RPMI7951 (cell line): ENCODE measurements at regions not wholly inside any gene's neighbourhood (a gene's known extent, or its start where the extent isn't known, plus 50 kb on each side); places are given as distances from the start of the nearest gene placed in this dataset.
"Not testable (repeated sequence)": the region's sequence is repeated elsewhere in the genome, so short reads cannot be mapped to it uniquely, and the experiment has no call there.

Experiments used
- DNase-seq: peaks from one replicate; pipeline ENCODE4 v3.0.0-alpha.2; 2012; ENCODE audit warnings: low read depth

- DNase-seq = no peak
Measured at GRCh38 chr2:203585516-203585915, 50.4 kb upstream of the RAPH1 start.

DNA sequence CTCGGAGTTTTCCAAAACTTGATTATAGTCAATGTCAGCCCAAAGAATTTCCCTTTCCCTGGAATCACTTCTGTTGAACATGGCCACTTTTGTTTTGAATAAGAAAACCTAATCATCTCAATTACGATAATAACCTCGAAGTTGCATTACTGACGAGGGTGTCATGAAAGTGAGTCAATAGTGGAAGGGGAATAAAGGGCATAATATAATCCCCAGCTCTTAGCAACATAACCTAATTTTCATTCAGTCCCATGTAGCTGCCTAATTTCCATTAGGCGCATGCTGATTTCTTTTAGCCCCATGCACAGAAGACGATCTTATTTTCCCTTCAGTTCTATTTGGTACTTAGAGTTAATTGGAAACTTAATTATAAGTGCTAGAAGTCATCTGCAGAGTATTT is 51.1 kb upstream of the RAPH1 start:
- no peak for DNase-seq

DNA sequence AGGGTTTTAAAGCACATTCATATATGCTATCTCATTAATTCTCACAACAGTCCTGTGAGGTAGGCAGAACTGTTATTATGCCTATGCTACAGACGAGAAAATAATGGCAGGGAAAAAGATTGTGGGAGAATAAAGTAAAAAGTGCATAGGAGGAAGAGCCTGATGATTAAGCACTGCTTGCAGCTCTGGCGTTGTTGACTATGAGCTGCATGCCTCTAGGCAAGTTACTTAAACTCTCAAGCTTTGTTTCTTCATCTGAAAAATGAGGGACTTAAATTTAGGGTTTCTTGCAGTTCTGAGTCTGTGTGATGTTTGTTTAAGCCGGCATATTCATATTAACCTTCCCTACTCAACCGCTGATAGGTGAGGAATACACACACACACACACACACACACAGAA is 51.6 kb upstream of the RAPH1 start:
- DNase-seq = peak; percentile 41

- no peak for DNase-seq
Measured at GRCh38 chr2:203590496-203590895, 55.4 kb upstream of the RAPH1 start.

DNA sequence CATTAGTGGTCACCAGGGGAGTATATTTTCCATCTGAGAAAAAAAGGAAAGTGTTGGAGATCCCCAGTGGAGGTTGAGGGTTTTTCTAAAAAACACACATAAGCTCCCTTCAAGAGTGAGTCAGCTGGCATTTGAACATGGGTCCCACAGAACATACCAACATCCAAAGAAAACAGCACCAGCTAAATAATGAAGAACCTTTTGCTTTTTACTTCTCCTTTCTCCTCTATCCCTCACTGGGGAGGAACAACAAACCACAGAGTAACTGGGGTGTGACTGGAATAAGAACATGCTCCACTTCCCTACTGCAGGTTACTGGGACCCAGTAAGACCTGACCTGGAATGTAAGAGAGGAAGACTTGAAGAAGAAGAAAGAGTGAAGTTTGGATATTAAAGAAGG is 56.5 kb upstream of the RAPH1 start:
- no peak for DNase-seq

- no peak for DNase-seq
Measured at GRCh38 chr2:203592470-203592869, 57.4 kb upstream of the RAPH1 start.

DNA sequence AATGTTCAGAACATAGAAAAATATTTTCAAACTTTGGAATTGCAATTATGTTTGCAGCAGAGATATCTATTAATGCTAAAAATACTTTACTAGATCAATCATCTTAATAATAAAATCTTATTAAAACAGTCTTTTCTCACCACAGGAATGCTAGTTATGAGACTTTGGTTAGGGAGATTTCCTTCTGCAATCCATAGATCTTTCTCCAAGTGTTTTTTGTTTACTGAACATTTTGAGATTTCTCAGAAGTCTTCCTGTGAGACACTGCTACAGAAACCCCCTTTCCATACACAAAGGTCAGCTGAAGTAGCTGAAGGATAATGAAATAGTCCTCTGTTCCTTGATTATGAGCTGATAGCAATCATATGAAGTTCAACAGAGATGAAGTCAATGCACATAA is 59.4 kb upstream of the RAPH1 start:
- DNase-seq = no peak

DNA sequence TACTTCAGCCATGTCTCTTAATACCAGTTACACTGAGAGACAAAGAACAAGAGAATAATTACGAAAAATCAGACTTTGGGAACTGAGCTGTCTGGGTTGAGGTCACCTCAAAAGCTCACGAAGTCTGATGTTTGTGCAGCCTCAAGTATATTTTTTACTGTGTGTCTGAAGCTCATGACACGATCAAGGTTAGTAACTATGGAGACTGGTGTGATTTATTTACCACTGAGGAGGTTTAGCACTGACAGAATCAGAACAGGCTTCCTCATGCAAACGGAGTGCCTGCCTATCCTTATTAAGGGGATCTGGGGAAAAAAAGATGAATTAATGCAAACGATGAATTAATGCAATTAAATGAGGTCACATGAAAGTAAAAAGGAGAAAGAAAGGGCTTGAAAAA is 61.1 kb upstream of the RAPH1 start:
- no peak for DNase-seq

DNA sequence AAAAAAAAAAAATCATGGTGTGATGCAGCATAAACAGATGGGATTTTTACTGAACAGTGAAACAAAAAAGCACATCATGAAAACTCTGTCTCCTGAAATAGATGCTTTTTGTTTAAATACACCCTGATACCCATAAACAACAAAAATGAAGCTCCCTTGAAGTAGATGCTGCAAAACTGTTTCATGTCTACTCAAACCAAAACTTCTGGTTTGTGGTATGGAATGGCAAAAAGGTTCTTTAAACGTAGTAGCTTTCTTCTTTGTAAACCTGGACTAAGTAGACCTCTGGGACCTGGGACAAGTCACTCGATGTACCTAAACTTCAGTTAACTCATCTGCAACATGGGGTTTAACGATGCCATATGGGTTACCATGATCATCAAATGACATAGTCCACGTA is 64.4 kb upstream of the RAPH1 start:
- DNase-seq = no peak

DNA sequence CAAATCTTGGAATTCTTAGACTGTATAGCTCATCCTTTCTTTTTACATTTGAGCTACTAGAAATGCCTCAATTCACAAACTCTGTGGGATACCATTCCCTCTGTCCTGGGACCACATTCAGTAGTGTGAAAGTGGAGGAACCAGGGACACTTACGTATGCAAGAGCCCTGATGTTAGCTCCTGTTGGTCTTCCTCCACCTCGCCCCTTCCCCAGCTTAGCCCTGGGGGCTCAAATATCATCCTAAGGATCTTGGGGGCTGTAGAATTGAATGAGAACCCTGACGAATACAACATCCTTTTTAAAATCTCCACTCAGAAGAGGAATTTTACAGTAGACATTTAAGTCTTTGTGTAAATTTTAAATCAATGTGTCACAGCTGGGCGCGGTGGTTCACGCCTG is 65.2 kb upstream of the RAPH1 start:
- no peak for DNase-seq

GRCh38 chr2:203603456-203604389 is 68.6 kb upstream of the RAPH1 start:
- no peak for DNase-seq

DNA sequence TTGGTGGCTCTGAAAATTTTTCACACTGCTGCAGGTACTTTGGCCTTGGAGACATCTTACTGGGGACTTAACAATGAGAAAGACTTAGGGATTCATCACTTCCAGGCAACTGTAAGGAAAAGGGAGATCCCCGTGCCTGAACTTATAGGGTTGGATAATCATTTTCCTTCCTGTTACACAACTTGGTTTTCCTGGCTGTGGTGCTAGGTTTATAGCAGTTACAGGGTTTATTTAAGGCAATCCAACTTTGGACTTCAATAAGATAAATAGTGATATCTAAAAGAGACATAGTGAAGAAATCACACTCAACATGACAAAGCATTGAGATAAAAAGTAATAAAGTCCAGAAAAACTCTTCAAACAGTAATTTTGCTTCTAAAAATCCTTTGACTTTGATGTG is 70.2 kb upstream of the RAPH1 start:
- no peak for DNase-seq

GRCh38 chr2:203606051-203606450 is 71.0 kb upstream of the RAPH1 start:
- DNase-seq = no peak

DNA sequence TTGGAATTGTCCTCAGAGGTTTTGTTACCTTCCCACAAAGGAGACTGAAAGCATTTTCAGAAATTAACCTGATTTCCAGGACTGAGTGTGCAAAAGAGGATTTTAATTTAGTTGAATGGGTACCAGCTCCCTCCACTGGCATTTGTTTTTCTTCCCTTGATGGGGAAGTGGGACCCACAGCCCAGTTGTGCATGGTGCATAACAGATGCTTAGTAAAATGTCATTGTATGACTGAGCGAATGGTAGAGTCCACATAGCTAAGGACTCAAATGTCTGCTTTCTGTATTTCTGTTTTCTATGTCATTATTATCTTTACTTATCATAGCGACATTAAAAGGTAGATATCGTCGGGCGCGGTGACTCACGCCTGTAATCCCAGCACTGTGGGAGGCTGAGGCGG is 75.5 kb upstream of the RAPH1 start:
- no peak for DNase-seq

GRCh38 chr2:203612246-203612645 is 77.1 kb upstream of the RAPH1 start:
- no peak for DNase-seq

DNA sequence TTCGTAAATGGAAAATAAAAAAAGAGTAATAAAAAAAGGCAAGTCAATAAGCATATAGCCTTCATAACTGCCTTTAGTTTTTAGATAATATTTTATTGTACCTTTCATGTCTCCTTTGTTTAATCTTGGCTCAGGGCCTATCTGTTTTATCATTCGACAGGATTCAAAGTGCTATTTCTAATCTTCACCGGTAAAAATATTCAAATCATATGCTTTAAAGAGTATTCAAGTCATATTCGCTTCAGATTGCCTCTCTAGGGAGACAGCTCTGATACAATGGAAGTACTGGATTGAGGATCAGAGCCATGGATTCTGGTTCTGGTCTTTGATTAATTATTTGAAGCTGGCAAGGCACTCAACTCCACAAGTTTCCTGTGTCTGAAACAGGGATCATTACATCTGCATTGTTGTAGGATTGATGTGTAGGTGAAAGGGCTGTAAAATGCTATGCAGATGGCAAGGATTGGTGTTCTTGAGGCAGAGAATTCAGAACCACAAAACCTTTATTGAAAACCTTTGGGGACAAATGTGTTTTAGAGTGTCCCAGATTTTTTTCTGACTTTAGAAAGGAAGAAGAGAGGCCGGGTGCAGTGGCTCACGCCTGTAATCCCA is 84.3 kb upstream of the RAPH1 start:
- DNase-seq = no peak

- DNase-seq = no peak
Measured at GRCh38 chr2:203621981-203622515, 84.4 kb upstream of the CD28 start.

GRCh38 chr2:203623096-203623495 is 83.3 kb upstream of the CD28 start:
- DNase-seq = peak; percentile 85

DNA sequence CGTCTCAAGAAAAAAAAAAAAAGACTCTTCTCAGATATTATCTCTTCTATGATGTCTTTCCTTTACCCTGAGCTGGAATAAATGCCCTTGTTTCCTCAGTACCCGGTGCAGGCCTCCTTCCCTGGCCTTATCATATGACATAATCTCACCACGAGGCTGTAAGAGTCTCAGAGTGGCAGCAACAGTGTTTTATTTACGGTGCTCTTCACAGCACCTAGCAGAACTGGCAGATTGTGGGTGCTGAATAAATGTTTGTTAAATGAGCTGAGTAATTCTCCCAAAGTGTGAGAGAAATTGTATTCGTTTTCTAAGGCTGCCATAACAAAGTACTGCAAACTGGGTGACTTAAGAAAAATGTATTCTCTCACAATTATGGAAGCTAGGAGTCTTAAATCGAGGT is 82.8 kb upstream of the CD28 start:
- DNase-seq = peak; percentile 42

DNA sequence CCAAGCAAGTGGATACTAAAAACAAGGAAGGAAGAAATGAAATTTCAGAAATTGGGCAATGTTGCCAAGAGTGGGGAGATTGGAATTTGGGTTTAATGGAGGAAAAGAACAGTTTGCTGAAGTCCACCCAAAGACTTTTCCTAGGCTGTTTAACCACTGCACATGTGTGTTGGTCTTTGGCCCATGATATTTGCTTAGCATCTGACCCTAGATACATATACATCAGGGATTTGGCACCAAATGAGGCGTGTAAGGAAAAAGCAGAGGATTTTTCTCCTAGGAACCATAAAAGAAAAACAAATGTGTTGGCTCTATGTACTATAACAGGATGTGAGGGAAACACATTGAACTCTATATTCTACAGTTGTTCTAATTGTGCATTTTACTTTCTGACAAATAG is 80.7 kb upstream of the CD28 start:
- DNase-seq = no peak

DNA sequence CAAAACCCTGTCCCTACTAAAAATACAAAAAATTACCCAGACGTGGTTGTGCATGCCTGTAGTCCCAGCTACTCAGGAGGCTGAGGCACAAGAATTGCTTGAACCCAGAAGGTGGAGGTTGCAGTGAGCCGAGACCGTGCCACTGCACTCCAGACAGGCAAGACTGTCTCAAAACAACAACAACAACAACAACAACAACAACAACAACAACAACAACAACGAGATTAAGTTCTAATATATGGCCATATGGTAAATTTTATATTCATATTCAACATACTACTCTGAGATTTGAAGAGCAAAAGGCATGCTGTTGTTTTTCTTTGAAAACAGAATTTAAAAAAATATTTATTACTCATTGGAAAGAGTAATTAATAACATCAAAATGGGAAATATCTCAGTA is 80.2 kb upstream of the CD28 start:
- not testable (repeated sequence) for DNase-seq

DNA sequence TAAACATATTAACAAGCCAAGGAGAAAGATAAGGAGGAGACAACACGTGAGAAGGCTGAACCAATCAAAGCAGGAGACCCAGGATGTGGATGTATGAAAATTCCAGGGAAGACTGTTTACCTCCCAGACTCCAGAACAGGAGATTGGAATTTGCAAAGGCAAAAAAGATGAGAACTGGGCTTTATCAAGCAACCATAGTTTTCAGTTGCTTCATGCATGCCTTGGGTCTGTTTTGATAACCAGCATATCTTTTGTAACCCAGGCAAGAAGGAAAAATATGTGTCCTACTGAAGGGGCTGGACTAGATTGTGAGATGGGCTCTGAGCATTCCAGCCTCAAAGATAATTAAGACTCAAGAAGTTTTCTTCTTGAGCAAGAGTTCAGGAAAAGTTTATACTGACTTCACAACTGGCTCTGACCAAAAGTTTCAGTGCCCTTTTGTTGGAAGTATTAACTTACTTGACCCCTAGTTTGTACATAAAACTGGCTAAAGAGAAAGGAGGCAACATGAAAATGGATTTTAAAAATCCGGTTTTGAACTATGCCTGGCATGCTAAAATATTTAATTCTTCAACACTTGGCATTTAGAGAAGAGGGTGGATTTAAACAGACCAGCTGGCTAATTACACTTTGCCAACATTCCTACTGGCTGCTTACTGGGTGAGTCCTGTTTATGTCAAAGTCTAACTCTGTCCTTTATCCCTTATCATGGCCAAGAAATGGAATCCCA is 79.3 kb upstream of the CD28 start:
- peak; percentile 13 for DNase-seq

DNA sequence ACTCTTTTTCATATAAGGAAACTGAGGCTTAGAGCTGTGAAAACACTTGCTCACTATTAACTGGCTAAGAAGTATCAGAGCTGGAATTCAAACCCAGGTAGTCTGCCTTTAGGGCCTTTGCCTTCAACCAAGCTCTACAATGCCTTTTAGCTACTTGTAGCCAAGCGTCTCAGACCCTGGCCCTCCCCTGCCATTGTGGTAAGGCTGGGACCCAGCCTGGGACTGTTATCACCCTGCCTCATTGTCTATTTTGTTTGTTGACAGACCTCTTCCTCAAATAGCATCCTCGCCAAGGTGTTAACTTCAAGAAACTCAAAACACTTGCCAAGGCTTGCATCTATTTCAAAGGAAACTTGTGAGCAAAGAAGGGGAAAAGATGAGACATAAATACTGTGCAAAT is 76.7 kb upstream of the CD28 start:
- DNase-seq = no peak
